Transverse colon (tissue), 4 donors: ENCODE measurements at regions not wholly inside any gene's neighbourhood (a gene's known extent, or its start where the extent isn't known, plus 50 kb on each side); places are given as distances from the start of the nearest gene placed in this dataset.
"Not testable (repeated sequence)": the region's sequence is repeated elsewhere in the genome, so short reads cannot be mapped to it uniquely, and the experiment has no call there.

Experiments used
- CTCF ChIP-seq, 5 experiments: fragments of 200-600 bp in 3 of 5; fragments of 450-650 bp in 2 of 5; sonication (generic) in 3 of 5; IDR thresholded peaks; 1 replicate in 2 of 5; 2 replicates in 3 of 5; pipeline ENCODE4 v1.5.1; 2016 to 2017; ENCODE audit warnings: antibody characterized with exemption in 5 of 5, inconsistent platforms in 3 of 5, mild to moderate bottlenecking in 2 of 5, moderate library complexity in 1 of 5
- POLR2A ChIP-seq: fragments of 450-650 bp; IDR thresholded peaks from one replicate; pipeline ENCODE4 v1.6.1; 2016; ENCODE audit warnings: antibody characterized with exemption, mild to moderate bottlenecking, moderate library complexity
- POLR2AphosphoS5 ChIP-seq, 3 donors: sonication (generic); formaldehyde crosslinking; IDR thresholded peaks; one replicate each; pipeline ENCODE4 v1.6.1; 2016; ENCODE audit warnings: antibody characterized with exemption in 3 of 3

GRCh38 chr15:23802896-23803435, 115.9 kb upstream of the NDN start:
- not testable (repeated sequence) for TF ChIP-seq CTCF (IDR thresholded peaks at IDR 0.05); POLR2A; POLR2AphosphoS5 (IDR thresholded peaks at IDR 0.05)
